Choroid plexus epithelial cell (primary cell): ENCODE measurements at regions not wholly inside any gene's neighbourhood (a gene's known extent, or its start where the extent isn't known, plus 50 kb on each side); places are given as distances from the start of the nearest gene placed in this dataset.

Source experiments
- DNase-seq: peaks from one replicate; pipeline ENCODE4 v3.0.0-alpha.2; 2010; ENCODE audit warnings: low read depth
- H3K4me3 ChIP-seq: 2 replicates; pipeline ENCODE4 v1.5.1; 2011; ENCODE audit warnings: low read depth, mild to moderate bottlenecking, control low read depth, low read length, moderate library complexity
- CTCF ChIP-seq: conservative IDR thresholded peaks from 2 replicates; pipeline ENCODE4 v1.5.1; 2011; ENCODE audit warnings: low read depth, mild to moderate bottlenecking, control low read depth, inconsistent platforms, low read length, moderate library complexity

- TF ChIP-seq CTCF: no peak
- no peak for DNase-seq
Observed at GRCh38 chr3:36656873-36657272, 107.5 kb downstream of the DCLK3 start.

GRCh38 chr3:36653095-36653494 lies 111.3 kb downstream of the DCLK3 start:
- DNase-seq: peak; percentile 46
- no peak overlapping the region for H3K4me3 ChIP-seq
- no peak for TF ChIP-seq CTCF

More at GRCh38 chr3:36656873-36657272, 107.5 kb downstream of the DCLK3 start:
- no peak overlapping the region for H3K4me3 ChIP-seq

GRCh38 chr3:36652104-36652503 lies 112.2 kb downstream of the DCLK3 start:
- H3K4me3 ChIP-seq: no peak overlapping the region
- TF ChIP-seq CTCF: no peak
- DNase-seq: no peak

GRCh38 chr3:36650271-36650671 lies 114.1 kb downstream of the DCLK3 start:
- DNase-seq: peak; percentile 69
- H3K4me3 ChIP-seq: no peak overlapping the region

GRCh38 chr3:36649125-36649524 lies 115.2 kb downstream of the DCLK3 start:
- DNase-seq: peak; percentile 3
- TF ChIP-seq CTCF: no peak
- H3K4me3 ChIP-seq: no peak overlapping the region

More at GRCh38 chr3:36650271-36650671, 114.1 kb downstream of the DCLK3 start:
- no peak for TF ChIP-seq CTCF

- no peak overlapping the region for H3K4me3 ChIP-seq
- peak; percentile 86 for DNase-seq
Observed at GRCh38 chr3:36648241-36649034, 115.9 kb downstream of the DCLK3 start.

More at GRCh38 chr3:36648241-36649034, 115.9 kb downstream of the DCLK3 start:
- no peak for TF ChIP-seq CTCF
